HG03432 (cell line): ENCODE measurements at regions not wholly inside any gene's neighbourhood (a gene's known extent, or its start where the extent isn't known, plus 50 kb on each side); places are given as distances from the start of the nearest gene placed in this dataset.
"Not testable (repeated sequence)": the region's sequence is repeated elsewhere in the genome, so short reads cannot be mapped to it uniquely, and the experiment has no call there.

Experiments
- ATAC-seq: cut with Tn5 transposase; IDR thresholded peaks from one replicate; pipeline ENCODE4 v1.9.1; 2021; ENCODE audit warnings: mild to moderate bottlenecking, moderate library complexity; ENCODE audit not compliant: unreplicated experiment

DNA sequence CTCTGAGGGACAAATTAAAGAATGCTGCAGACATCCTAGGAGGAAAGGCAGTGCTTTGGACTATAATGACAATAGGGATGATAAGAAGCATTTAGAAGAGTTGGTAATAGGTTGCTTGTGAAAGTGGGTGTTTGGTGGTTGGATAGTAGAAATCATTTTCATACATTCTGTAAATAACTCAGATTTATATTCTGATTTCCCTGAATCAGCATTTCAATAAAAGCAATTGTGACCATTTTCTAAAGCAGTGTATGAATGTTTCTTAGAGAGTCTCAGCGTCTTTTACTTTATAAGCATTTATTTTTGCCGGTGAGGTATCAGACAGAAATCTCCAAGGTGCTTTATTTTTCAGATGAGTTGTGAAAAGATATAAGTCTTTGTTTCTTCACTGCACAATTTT lies 1099.0 kb upstream of the LRRTM1 start:
- no peak for ATAC-seq

GRCh38 chr2:81396417-81397019 lies 1092.0 kb upstream of the LRRTM1 start:
- ATAC-seq, result no peak

DNA sequence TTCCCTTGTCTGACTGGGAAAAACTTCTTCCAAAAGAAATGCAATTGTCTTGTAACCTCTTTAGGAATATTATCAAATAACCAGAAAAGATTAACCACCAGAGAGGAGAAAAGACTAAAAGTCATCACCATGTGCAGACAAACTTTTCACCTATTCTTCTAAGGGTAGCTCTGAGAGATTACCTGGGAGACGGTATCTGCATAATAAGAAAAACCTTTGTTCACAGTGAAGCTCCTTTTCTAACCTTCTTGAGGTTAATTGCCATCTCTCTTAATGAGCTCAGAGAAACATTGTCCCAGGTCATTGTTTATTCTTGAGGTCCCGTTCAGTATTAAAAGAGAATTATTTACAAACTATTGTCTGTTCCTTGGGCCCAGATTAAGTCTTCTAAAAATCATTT lies 1091.2 kb upstream of the LRRTM1 start:
- no peak for ATAC-seq

GRCh38 chr2:81389203-81389602 lies 1084.7 kb upstream of the LRRTM1 start:
- ATAC-seq, result no peak

DNA sequence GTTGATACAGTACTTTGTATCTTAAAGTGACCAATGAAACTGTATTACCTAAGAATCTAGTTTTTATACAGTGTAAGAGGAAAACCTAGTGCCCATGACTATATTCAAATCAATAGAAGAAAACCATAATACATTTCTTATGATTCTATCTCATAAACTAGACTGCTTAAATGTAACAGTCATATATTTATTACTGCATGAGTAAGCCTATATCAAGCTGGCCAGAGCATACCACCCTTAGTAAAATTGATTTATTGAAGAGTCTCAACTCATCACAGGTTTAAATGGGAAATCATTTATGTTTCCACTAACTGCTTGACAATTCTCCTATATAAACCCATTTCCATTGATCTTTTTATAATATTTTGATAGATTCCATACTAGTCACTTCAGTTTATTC lies 1059.2 kb upstream of the LRRTM1 start:
- ATAC-seq, result no peak

DNA sequence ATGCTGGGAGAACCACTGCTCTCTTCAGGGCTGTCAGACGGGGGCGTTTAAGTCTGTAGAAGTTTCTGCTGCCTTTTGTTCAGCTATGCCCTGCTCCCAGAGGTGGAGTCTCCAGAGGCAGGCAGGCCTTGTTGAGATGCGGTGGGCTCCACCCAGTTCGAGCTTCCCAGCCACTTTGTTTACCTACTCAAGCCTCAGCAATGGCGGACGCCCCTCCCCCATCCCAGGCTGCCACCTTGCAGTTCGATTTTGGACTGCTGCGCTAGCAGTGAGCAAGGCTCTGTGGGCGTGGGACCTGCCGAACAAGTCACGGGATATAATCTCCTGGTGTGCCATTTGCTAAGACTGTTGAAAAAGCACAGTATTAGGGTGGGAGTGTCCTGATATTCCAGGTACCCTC lies 1057.9 kb upstream of the LRRTM1 start:
- not testable (repeated sequence) for ATAC-seq

GRCh38 chr2:81355436-81355835 lies 1050.9 kb upstream of the LRRTM1 start:
- no peak for ATAC-seq

GRCh38 chr2:81334046-81334445 lies 1029.5 kb upstream of the LRRTM1 start:
- ATAC-seq, result no peak

DNA sequence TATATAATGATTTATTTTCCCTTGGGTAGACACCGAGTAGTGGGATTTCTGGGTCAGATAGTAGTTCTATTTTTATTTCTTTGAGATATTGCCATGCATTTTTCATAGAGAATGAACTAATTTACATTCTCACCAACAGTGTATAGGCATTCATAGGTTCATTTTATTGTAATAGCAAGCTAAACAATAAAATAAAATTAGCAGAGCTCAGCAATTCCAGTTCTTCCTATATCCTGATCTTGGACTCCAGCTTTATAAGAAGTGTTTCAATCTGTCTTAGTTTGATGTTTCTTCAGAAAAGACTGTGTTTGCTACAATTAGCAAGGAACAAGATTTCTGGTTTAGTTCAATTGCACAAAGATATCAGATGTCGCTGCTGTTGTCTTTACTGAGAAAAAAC lies 1024.4 kb upstream of the LRRTM1 start:
- no peak for ATAC-seq

GRCh38 chr2:81327911-81328310 lies 1023.4 kb upstream of the LRRTM1 start:
- no peak for ATAC-seq

DNA sequence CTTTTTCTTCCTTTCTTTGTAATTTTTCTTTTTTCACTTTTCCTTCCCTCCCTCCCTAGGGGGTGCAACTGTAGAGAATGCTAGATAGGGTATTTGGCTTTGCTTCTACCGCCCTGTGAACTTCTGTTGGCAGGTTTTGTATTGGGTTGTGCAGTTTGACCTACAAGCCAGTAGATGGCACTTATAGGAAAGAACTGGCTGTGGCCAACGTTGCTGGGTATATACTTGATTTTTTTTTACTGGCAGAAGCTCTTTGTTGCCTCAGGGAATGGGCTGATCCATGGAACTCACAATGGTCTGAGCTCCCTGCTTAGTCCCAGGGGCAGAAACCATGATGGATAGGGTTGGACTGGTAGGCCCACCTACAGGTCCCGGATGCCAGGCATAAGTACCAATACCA lies 1019.5 kb upstream of the LRRTM1 start:
- ATAC-seq, result peak; percentile 72

GRCh38 chr2:81304154-81304830 lies 999.7 kb upstream of the LRRTM1 start:
- no peak for ATAC-seq

- ATAC-seq, result no peak
Observed at GRCh38 chr2:81303321-81303720, 998.8 kb upstream of the LRRTM1 start.

- no peak for ATAC-seq
Observed at GRCh38 chr2:81299841-81300240, 995.3 kb upstream of the LRRTM1 start.

- ATAC-seq, result no peak
Observed at GRCh38 chr2:81290846-81291245, 986.3 kb upstream of the LRRTM1 start.

- no peak for ATAC-seq
Observed at GRCh38 chr2:81283081-81283480, 978.5 kb upstream of the LRRTM1 start.

DNA sequence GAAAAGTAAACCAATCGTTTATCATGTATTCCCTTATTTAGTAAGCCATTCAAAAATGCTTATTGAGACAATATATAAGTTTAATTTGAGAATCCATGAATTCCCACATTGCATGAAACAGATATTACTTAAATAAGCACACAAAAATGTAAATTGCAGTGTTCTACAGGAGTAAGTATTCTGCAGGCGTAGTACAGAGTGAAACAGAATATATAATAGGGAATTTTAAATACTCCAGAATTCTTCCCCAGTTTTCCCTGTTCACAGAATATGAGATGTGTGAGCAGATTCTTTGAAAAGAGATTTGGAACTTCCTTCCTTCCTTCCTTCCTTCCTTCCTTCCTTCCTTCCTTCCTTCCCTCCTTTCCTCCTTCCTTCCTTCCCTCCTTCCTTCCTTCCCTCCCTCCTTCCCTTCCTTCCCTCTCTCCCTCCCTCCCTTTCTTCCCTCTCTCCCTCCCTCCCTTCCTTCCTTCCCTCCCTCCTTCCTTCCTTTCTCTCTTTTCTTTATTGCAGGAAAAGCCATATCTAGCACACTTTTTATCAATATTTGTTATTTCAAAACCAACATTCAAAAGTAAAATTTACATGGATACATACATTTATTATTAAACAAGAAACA lies 977.7 kb upstream of the LRRTM1 start:
- no peak for ATAC-seq

GRCh38 chr2:81276595-81276994 lies 972.0 kb upstream of the LRRTM1 start:
- no peak for ATAC-seq

DNA sequence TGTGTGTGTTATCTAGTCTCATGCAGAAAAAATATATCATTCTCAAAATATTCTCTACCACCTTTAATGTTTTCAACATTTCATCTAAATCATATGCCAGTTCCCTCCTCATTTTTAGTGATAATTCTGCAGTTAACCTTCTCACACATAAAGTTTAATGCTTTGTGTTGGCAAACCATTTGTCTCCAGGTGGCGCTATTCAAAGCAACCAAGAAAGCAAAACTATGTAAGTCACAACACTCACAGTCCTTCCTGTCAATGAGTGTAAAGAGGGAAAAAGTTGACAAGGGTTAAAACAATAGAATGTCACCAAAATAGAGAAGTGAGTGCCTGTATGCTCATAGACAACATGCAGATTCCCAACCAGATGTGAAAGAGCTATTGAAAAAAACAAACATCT lies 961.6 kb upstream of the LRRTM1 start:
- ATAC-seq, result no peak

DNA sequence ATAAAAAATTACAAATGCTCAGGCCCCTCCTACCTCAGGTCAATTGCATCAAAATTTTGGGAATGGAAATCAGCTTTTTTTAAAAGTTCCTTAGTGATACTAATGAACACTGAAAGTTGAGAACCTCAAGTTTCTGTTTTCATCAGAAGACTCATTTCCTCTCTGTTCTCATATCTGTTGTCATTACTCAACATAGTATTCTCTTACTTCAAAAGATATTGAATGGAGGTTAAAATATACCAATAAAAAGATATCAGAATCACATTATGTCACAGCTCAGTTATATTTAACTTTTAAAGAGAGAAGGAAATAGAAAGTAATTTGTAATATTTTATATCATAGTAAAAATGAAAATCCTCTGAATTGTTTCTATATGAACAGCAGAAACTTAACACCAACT lies 959.4 kb upstream of the LRRTM1 start:
- no peak for ATAC-seq

GRCh38 chr2:81260320-81260719 lies 955.8 kb upstream of the LRRTM1 start:
- no peak for ATAC-seq

DNA sequence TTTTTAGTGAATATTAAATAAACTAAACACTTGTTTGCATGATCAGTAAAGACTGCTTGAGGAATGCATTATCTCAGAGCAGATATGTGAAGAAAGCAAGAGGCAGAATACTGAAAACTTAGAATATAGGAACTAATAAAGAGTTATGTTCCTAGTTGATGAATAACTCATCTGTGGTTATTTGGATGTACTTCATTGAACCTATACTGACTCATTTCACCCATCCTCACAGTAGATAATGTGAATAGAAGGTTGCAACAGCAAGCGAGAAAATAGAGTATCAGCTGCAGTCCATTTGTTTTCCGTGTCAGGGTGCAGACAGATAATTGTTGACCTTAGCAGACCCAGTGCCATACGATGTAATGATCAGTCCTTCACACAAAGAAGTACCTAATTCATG lies 945.7 kb upstream of the LRRTM1 start:
- ATAC-seq, result peak; percentile 88

- no peak for ATAC-seq
Observed at GRCh38 chr2:81249152-81249551, 944.6 kb upstream of the LRRTM1 start.
